ENCODE measurements at regions not wholly inside any gene's neighbourhood (a gene's known extent, or its start where the extent isn't known, plus 50 kb on each side); places are given as distances from the start of the nearest gene placed in this dataset.

DNA sequence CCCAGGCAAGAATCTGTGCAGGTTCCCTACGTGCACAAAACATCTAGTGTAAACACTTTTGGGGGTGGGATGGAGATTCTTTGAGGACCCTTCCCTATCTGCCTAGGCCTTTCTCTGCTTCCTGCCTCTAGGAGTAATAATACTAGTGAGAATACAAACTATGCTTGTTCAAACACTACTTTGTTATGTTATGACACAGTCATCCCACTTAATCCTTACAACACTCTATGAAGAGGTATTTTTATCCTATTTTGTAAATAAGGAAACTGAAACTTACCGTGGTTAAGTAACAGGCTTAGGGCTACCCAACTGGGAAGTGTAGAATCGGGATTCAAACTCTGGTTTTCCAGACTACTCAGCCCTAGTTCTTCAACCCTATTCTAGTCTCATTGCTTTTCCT, 96.5 kb downstream of the KCNA5 start:
- 54 to 73% (median 58%) methylated on average over 3 of the region's 3 CpGs for WGBS, 5 donors
- Histone ChIP-seq H3K27ac (no peak overlapping the region), H3K4me1 (no peaks in the 10 kb centered on the region), H3K36me3 (no peaks in the 10 kb centered on the region), H3K9me3 (peaks cover 0 to 7% (median 0%) of the 10 kb centered on the region in 4 donors), H3K4me3 (no peak overlapping the region), H3K27me3 (no peaks in the 10 kb centered on the region)
- intact Hi-C loops (cut with DNase I; ENCODE audit: low total_unique reads): no loop called here
- TF ChIP-seq EP300 (IDR thresholded peaks at IDR 0.05): no peak
- TF ChIP-seq POLR2AphosphoS5 (IDR thresholded peaks at IDR 0.05): no peak
- TF ChIP-seq POLR2A (IDR thresholded peaks at IDR 0.05): no peak
- no peak for DNase-seq

DNA sequence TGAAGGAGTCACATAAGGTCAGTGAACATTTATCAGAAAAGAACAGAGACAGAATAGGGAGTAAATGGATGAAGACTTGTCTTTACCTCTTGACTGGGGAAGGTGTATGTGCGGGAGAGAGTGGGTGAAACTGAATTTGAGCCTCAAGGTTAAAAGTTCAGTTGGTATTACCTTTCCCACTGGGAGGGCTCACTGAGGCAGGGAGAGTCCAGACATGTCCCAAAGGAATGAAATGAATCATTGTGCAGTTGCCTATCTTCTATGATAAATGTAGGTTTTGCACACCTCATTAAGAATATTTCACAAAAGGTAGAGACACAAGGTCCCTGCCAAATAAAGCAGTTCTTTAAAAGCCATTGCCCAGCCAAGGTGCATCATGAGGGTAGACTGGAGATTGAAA, 105.2 kb downstream of the KCNA5 start:
- 67 to 90% (median 78%) methylated on average over 1 of the region's 1 CpG for WGBS, 5 donors
- H3K36me3 ChIP-seq: no peaks in the 10 kb centered on the region
- intact Hi-C loops (cut with DNase I; ENCODE audit: low total_unique reads): no loop called here

GRCh38 chr12:5154091-5154490, 110.4 kb downstream of the KCNA5 start:
- no peaks in the 10 kb centered on the region for H3K4me1 ChIP-seq
- no peak overlapping the region for H3K4me3 ChIP-seq
- no peak overlapping the region for H3K27ac ChIP-seq
- H3K27me3 ChIP-seq: peaks cover 0 to 33% (median 0%) of the 10 kb centered on the region in 3 donors
- TF ChIP-seq POLR2A (IDR thresholded peaks at IDR 0.05): no peak
- no peak for TF ChIP-seq POLR2AphosphoS5 (IDR thresholded peaks at IDR 0.05)
- TF ChIP-seq, protein P1, sequence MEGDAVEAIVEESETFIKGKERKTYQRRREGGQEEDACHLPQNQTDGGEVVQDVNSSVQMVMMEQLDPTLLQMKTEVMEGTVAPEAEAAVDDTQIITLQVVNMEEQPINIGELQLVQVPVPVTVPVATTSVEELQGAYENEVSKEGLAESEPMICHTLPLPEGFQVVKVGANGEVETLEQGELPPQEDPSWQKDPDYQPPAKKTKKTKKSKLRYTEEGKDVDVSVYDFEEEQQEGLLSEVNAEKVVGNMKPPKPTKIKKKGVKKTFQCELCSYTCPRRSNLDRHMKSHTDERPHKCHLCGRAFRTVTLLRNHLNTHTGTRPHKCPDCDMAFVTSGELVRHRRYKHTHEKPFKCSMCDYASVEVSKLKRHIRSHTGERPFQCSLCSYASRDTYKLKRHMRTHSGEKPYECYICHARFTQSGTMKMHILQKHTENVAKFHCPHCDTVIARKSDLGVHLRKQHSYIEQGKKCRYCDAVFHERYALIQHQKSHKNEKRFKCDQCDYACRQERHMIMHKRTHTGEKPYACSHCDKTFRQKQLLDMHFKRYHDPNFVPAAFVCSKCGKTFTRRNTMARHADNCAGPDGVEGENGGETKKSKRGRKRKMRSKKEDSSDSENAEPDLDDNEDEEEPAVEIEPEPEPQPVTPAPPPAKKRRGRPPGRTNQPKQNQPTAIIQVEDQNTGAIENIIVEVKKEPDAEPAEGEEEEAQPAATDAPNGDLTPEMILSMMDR (IDR thresholded peaks at IDR 0.05): no peak
- no peak for TF ChIP-seq EP300 (IDR thresholded peaks at IDR 0.05)
- no peak for DNase-seq
- no peaks in the 10 kb centered on the region for H3K9me3 ChIP-seq
- intact Hi-C loops (cut with DNase I; ENCODE audit: low total_unique reads): no loop called here
- WGBS, 5 donors: 50 to 64% (median 56%) methylated on average over 5 of the region's 5 CpGs
- H3K36me3 ChIP-seq: no peaks in the 10 kb centered on the region

More for the DNA sequence above, 105.2 kb downstream of the KCNA5 start:
- Histone ChIP-seq H3K9me3 (no peaks in the 10 kb centered on the region), H3K4me1 (no peaks in the 10 kb centered on the region), H3K27ac (no peak overlapping the region), H3K4me3 (no peak overlapping the region), H3K27me3 (peaks cover 0 to 20% (median 0%) of the 10 kb centered on the region in 3 donors)
- TF ChIP-seq POLR2AphosphoS5 (IDR thresholded peaks at IDR 0.05) (no peak), EP300 (IDR thresholded peaks at IDR 0.05) (no peak), POLR2A (IDR thresholded peaks at IDR 0.05) (no peak)
- TF ChIP-seq, protein P1 (IDR thresholded peaks at IDR 0.05): no peak
- no peak for DNase-seq

DNA sequence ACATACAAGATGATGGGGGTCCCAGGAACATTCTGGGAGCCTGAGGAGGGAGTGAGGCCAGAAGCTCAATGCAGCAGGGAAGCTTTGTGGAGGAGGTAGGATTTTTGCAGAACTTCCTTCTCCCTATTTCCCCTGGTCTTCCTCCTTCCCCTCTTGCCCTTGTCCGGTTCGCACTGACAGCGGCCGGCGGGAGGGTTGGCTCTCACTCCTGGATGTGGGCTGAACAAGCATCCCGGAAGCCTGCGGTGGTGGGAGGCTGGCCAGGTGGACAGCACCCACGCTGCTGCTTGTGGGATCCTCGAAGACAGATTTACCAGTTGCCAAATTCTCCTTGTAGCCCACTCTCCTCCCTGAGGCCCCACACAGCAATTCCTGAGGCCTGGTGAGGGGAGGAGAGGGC, 112.2 kb downstream of the KCNA5 start:
- whole genome bisulfite sequencing, 5 donors: 68 to 81% (median 74%) methylated on average over 9 of the region's 9 CpGs
- TF ChIP-seq, protein P1 (IDR thresholded peaks at IDR 0.05): no peak
- TF ChIP-seq POLR2AphosphoS5 (IDR thresholded peaks at IDR 0.05): no peak
- no peak for TF ChIP-seq POLR2A (IDR thresholded peaks at IDR 0.05)
- TF ChIP-seq EP300 (IDR thresholded peaks at IDR 0.05): no peak
- intact Hi-C loops (cut with DNase I; ENCODE audit: low total_unique reads): no loop called here

GRCh38 chr12:5160827-5161226, 117.1 kb downstream of the KCNA5 start:
- TF ChIP-seq, protein P1 (IDR thresholded peaks at IDR 0.05): no peak
- TF ChIP-seq POLR2AphosphoS5 (IDR thresholded peaks at IDR 0.05) (no peak), EP300 (IDR thresholded peaks at IDR 0.05) (no peak), POLR2A (IDR thresholded peaks at IDR 0.05) (no peak)
- Histone ChIP-seq H3K9me3 (no peaks in the 10 kb centered on the region), H3K36me3 (no peaks in the 10 kb centered on the region), H3K4me1 (no peaks in the 10 kb centered on the region), H3K27ac (no peak overlapping the region), H3K4me3 (no peak overlapping the region), H3K27me3 (peaks cover 0 to 25% (median 0%) of the 10 kb centered on the region in 3 donors)
- intact Hi-C loops (cut with DNase I; ENCODE audit: low total_unique reads): no loop called here
- DNase-seq: no peak
- 74 to 88% (median 80%) methylated on average over 1 of the region's 1 CpG for WGBS, 5 donors

More for the DNA sequence above, 112.2 kb downstream of the KCNA5 start:
- H3K36me3 ChIP-seq: no peaks in the 10 kb centered on the region
- H3K27me3 ChIP-seq: peaks cover 0 to 29% (median 0%) of the 10 kb centered on the region in 3 donors
- no peaks in the 10 kb centered on the region for H3K4me1 ChIP-seq
- no peak for DNase-seq
- no peak overlapping the region for H3K4me3 ChIP-seq
- H3K9me3 ChIP-seq: no peaks in the 10 kb centered on the region
- H3K27ac ChIP-seq: no peak overlapping the region

Measured in stomach (tissue), 8 donors.